NOMO-1 (cell line): ENCODE measurements at regions not wholly inside any gene's neighbourhood (a gene's known extent, or its start where the extent isn't known, plus 50 kb on each side); places are given as distances from the start of the nearest gene placed in this dataset.
"Not testable (repeated sequence)": the region's sequence is repeated elsewhere in the genome, so short reads cannot be mapped to it uniquely, and the experiment has no call there.

ENCODE experiments used
- DNase-seq, 2 experiments: peaks; one replicate each; lab custom pipeline; 2025; ENCODE audit not compliant: unreplicated experiment in 2 of 2; lab: John Stamatoyannopoulos, UW

- DNase-seq = no peak
These were observed 537.4 kb upstream of the CDH5 start for GRCh38 chr16:65829076-65829475.

GRCh38 chr16:65828296-65828695, 538.2 kb upstream of the CDH5 start:
- DNase-seq = no peak

- DNase-seq = no peak
These were observed 539.3 kb upstream of the CDH5 start for GRCh38 chr16:65827231-65827630.

GRCh38 chr16:65825191-65825856, 541.2 kb upstream of the CDH5 start:
- no peak for DNase-seq

GRCh38 chr16:65822148-65822547, 544.3 kb upstream of the CDH5 start:
- DNase-seq = no peak

GRCh38 chr16:65819136-65819898, 547.2 kb upstream of the CDH5 start:
- no peak for DNase-seq

- DNase-seq = no peak
These were observed 548.7 kb upstream of the CDH5 start for GRCh38 chr16:65817799-65818198.

GRCh38 chr16:65817066-65817465, 549.4 kb upstream of the CDH5 start:
- no peak for DNase-seq

GRCh38 chr16:65816556-65816955, 549.9 kb upstream of the CDH5 start:
- DNase-seq = no peak

GRCh38 chr16:65815707-65816106, 550.8 kb upstream of the CDH5 start:
- DNase-seq = no peak

GRCh38 chr16:65813879-65814278, 552.6 kb upstream of the CDH5 start:
- not testable (repeated sequence) for DNase-seq

GRCh38 chr16:65809627-65810026, 556.9 kb upstream of the CDH5 start:
- DNase-seq = no peak

GRCh38 chr16:65808790-65809189, 557.7 kb upstream of the CDH5 start:
- no peak for DNase-seq

- no peak for DNase-seq
These were observed 558.6 kb upstream of the CDH5 start for GRCh38 chr16:65807858-65808257.

- not testable (repeated sequence) for DNase-seq
These were observed 560.8 kb upstream of the CDH5 start for GRCh38 chr16:65805704-65806103.

- DNase-seq = no peak
These were observed 570.0 kb upstream of the CDH5 start for GRCh38 chr16:65796481-65796880.

GRCh38 chr16:65794973-65795372, 571.5 kb upstream of the CDH5 start:
- DNase-seq = no peak

- DNase-seq = no peak
These were observed 572.7 kb upstream of the CDH5 start for GRCh38 chr16:65793781-65794180.

GRCh38 chr16:65790768-65791167, 575.7 kb upstream of the CDH5 start:
- DNase-seq = no peak

- DNase-seq = no peak
These were observed 577.1 kb upstream of the CDH5 start for GRCh38 chr16:65789161-65789945.

GRCh38 chr16:65788434-65789140, 577.9 kb upstream of the CDH5 start:
- no peak for DNase-seq
